Activated effector memory CD4-positive, alpha-beta T cell treated with anti-CD3 and anti-CD28 coated beads, Interleukin-2, amount 50 U/mL, for 16 hours (primary cell): ENCODE measurements at regions not wholly inside any gene's neighbourhood (a gene's known extent, or its start where the extent isn't known, plus 50 kb on each side); places are given as distances from the start of the nearest gene placed in this dataset.

Experiments used
- DNase-seq: peaks from one replicate; pipeline ENCODE4 v3.0.0-alpha.2; 2020

- no peak for DNase-seq
Observed at GRCh38 chr4:11805842-11806241, 377.1 kb upstream of the HS3ST1 start.

DNA sequence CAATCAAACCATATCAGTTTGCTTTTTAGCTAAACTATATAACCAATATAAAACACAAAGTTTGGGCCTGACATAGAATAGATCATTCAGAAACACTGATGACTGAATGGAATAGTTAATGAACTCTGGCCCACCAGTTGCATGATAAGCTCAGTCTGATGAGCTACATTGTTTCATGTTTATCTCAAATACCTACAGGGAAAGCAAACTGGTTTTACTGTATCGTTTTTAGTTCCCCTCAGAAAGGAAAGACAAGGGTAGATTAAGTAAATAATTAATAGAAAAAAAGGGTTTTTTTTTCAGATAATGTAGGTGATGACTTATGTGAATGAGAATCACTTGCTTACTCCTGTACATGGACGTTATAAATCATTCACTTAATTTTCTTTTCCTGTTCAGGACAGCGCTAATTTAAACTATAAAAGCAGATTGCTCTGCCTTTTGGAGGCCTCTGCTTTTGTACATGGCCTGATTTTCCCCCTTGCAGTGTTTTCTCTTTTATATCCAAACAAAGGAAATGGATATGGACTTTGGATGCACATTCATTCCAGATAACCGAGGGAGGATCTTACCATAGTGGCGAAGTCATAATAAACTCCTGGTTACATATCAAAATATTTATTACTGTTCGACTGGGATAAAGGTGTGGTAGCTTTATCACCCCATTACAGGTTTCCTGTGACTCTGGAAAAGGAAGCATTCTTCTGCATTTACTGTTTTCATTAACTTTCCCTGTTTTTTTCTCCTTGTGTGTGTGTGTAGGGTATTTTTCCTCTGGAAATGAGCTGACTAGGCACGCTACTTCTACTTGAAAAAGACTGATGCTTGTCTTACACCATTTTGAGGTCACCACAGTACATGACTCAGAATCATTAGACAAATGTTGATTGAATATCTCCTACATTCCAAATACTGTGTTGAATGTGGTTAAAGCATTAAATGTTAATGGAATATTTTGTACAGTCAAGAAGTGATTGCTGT is 373.1 kb upstream of the HS3ST1 start:
- DNase-seq: no peak

- no peak for DNase-seq
Observed at GRCh38 chr4:11799196-11799595, 370.5 kb upstream of the HS3ST1 start.

- DNase-seq: no peak
Observed at GRCh38 chr4:11791797-11792196, 363.1 kb upstream of the HS3ST1 start.

- no peak for DNase-seq
Observed at GRCh38 chr4:11790230-11790629, 361.5 kb upstream of the HS3ST1 start.

DNA sequence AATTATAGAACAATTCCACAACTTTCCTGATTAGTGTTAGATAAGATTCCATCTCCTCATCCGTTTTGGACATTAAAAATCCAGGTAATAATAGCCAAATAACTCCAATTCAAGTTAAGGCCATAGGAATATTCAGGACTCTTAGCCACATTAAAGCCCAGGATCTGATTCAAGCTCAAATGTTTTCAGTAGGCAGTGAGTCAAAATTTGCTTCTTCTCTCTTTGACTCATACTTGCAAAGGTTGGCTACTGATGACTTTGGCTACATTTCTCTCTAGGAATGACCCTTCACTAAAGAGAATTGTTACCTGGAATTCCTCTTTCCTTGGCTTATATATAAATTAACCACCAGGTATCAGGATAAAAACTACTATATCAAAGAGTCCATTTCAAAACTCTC is 354.9 kb upstream of the HS3ST1 start:
- no peak for DNase-seq

- DNase-seq: no peak
Observed at GRCh38 chr4:11782859-11783258, 354.2 kb upstream of the HS3ST1 start.

- no peak for DNase-seq
Observed at GRCh38 chr4:11777447-11777846, 348.8 kb upstream of the HS3ST1 start.

DNA sequence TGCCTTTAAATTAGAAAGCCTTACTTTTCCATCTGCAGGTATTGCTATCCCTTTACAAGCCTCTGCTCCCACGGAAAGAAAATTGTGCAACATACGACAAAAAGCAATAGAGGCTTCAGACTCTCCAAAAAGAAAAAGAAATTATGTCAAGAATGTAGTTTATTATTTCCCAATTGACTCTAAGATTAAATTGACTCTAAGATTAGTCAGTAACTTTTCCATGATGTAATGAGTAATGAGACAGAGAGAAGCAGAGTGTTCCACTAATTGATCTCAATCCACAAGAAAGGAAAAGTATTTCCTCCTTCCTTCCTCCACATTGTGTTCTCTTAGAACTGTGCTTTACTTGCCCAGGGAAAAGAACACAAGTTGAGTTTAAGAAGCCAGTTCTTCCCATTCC is 345.7 kb upstream of the HS3ST1 start:
- DNase-seq: no peak

GRCh38 chr4:11773798-11774197 is 345.1 kb upstream of the HS3ST1 start:
- no peak for DNase-seq

- no peak for DNase-seq
Observed at GRCh38 chr4:11769434-11769833, 340.7 kb upstream of the HS3ST1 start.

DNA sequence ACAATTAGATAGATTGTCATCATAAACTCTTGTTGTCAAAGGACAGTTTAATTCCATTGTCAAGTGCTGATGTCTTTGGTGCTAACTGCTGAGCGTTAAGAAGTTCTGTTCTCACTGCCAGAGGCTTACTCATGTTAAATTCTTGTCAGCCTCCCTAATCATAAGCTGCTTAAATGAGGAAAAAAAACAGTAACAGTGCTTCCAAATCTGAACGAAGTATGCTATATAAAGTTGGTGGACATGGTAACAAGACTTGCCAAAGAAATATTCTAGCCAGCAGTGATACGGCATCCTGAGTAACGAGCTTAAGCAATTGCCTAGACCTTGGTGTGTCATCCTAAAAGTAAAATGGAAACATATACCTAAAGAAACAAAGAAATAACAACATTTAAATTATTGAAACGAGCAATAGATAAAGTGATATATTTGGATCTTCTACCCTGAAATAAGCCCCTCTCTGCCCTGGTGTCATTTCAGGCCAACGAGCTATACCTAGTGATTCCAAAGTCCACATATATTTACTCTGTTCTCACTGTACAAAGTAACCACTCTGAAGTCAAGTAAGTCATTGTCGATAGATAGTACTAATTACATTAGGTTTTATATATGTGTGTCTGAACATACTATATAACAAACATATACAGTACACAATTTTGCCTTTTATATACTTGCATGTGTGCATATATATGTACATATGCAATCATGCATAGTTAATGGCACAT is 339.7 kb upstream of the HS3ST1 start:
- no peak for DNase-seq

- no peak for DNase-seq
Observed at GRCh38 chr4:11765849-11766453, 337.3 kb upstream of the HS3ST1 start.

- DNase-seq: no peak
Observed at GRCh38 chr4:11748164-11748872, 319.6 kb upstream of the HS3ST1 start.

- DNase-seq: no peak
Observed at GRCh38 chr4:11746734-11747133, 318.0 kb upstream of the HS3ST1 start.

- DNase-seq: no peak
Observed at GRCh38 chr4:11743976-11744375, 315.3 kb upstream of the HS3ST1 start.

GRCh38 chr4:11743236-11743635 is 314.5 kb upstream of the HS3ST1 start:
- DNase-seq: no peak

DNA sequence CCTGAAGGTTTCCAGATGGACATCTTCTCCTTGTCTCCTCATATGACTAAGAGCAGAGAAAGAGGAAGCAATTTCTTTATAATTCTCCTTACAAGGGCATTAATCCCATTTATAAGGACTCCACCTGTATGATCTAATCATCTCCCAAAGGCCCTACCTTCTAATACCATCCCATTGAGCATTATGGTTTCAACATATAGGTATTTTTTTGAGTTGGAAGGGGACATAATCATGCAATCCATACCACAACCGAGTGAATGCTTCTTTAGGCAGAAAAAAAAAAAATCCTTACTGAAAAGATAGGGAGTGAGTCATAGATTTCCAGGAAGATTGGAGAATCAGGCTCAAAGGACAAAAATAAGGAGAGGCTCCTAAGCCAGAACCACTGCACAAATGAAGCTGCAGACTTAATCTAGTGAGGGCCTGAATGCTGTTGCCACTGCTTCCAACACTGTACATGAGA is 312.5 kb upstream of the HS3ST1 start:
- no peak for DNase-seq

DNA sequence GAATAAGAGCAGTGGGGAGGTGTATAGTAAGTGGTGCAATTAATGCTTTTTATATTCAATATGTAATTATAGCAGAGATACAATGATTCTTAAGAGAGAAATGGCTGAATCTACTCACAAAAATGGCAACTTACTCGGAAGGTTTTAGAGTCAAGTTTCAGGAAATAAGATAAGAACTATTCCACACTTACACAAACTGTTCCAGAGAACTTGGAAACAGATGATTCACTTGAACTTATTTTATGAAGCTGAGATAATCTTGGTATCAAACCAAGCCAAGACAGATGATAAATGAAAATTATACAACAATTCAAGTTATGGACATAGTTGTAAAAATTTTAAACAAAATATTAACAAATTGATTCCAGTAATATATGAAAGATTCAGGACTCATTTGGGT is 311.3 kb upstream of the HS3ST1 start:
- no peak for DNase-seq

DNA sequence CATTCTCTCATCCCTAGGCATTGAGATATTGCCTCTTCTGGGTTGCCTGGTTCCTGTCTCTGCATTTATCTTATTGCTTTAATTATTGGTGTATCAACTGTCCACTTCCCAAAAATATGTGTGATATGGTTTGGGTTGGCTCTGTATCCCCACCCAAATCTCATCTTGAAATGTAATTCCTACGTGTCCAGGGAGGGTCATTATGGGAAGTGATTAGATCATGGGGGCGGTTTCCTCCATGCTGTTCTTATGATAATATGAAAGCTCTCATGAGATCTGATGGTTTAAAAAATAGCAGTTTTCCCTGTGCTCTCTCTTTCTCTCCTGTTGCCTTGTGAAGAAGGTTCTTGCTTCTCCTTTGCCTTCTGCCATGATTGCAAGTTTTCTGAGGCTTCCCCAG is 308.3 kb upstream of the HS3ST1 start:
- DNase-seq: no peak

DNA sequence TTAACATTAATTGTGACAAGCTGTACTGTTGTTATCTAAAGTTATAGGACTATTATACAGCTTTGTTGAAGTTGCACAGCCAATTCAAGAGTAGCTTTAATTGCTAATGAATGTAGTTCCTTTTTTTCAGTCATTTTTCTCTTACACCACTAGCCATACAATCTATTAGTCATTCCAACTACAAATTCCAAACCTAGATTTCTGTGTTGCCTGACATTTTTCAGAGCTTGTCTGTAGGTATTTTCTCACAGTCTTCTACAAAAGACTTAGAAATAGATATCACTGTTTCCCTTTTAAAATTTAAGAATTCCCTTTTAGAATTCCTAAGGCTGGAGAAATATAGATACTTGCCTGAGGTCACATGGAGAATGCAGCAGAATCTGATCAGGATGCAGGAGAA is 307.0 kb upstream of the HS3ST1 start:
- no peak for DNase-seq

GRCh38 chr4:11732155-11732554 is 303.5 kb upstream of the HS3ST1 start:
- DNase-seq: no peak

- no peak for DNase-seq
Observed at GRCh38 chr4:11730545-11730944, 301.9 kb upstream of the HS3ST1 start.
